SK-N-SH (cell line): ENCODE measurements at regions not wholly inside any gene's neighbourhood (a gene's known extent, or its start where the extent isn't known, plus 50 kb on each side); places are given as distances from the start of the nearest gene placed in this dataset.

Source experiments
- CTCF ChIP-seq: fragments of 200-600 bp; sonication (generic); IDR thresholded peaks from 2 replicates; pipeline ENCODE4 v1.6.1; 2017; ENCODE audit warnings: antibody characterized with exemption, mild to moderate bottlenecking, moderate library complexity
- EP300 ChIP-seq, 2 experiments: IDR thresholded peaks; 2 replicates each; pipeline versions ENCODE4 v1.4.0 to v1.6.1; 2012; ENCODE audit warnings: borderline replicate concordance in 1 of 2, low read depth in 1 of 2, low read length in 1 of 2
- EZH2phosphoT487 ChIP-seq: fragments of 200-600 bp; sonication (generic); IDR thresholded peaks from 2 replicates; pipeline ENCODE4 v1.6.1; 2017; ENCODE audit warnings: low read depth, mixed run types, mild to moderate bottlenecking, antibody characterized with exemption, moderate library complexity, borderline replicate concordance
- FOXJ3 ChIP-seq: sonication (generic); formaldehyde crosslinking; IDR thresholded peaks from 2 replicates; pipeline ENCODE4 v1.5.1; 2020; ENCODE audit warnings: mild to moderate bottlenecking, missing genetic modification reagents
- MXI1 ChIP-seq: IDR thresholded peaks from 2 replicates; pipeline ENCODE4 v1.6.1; 2012; ENCODE audit warnings: mild to moderate bottlenecking, low read depth, low read length, improper control_type of control experiment
- RCOR1 ChIP-seq: fragments of 150-350 bp; IDR thresholded peaks from 2 replicates; pipeline ENCODE4 v1.6.1; 2017; ENCODE audit warnings: antibody characterized with exemption, low read length
- SMC3 ChIP-seq: IDR thresholded peaks from 2 replicates; pipeline ENCODE4 v1.6.1; 2012; ENCODE audit warnings: low read depth, low read length, improper control_type of control experiment
- TAF1 ChIP-seq: IDR thresholded peaks from 2 replicates; pipeline ENCODE4 v1.6.1; 2012; ENCODE audit warnings: low read depth, mild to moderate bottlenecking, low read length, moderate library complexity, borderline replicate concordance
- YY1 ChIP-seq: IDR thresholded peaks from 2 replicates; pipeline ENCODE4 v1.4.0; 2012; ENCODE audit warnings: low read depth, mild to moderate bottlenecking
- TF ChIP-seq, protein P1 (sequence below): IDR thresholded peaks from 2 replicates; pipeline ENCODE4 v1.4.0; 2012; ENCODE audit warnings: low read depth, borderline replicate concordance
- TF ChIP-seq, protein P2 (sequence below): IDR thresholded peaks from 2 replicates; pipeline ENCODE4 v1.6.1; 2012; ENCODE audit warnings: mild to moderate bottlenecking, low read depth, low read length, moderate library complexity

GRCh38 chr1:239700667-239701066 is 314.3 kb downstream of the CHRM3 start:
- no peak for TF ChIP-seq TAF1
- TF ChIP-seq CTCF, result no peak
- no peak for TF ChIP-seq EP300 (IDR thresholded peaks at IDR 0.05; ENCODE audit: borderline replicate concordance in 1 of 2, low read depth in 1 of 2, low read length in 1 of 2)
- TF ChIP-seq, protein P1, sequence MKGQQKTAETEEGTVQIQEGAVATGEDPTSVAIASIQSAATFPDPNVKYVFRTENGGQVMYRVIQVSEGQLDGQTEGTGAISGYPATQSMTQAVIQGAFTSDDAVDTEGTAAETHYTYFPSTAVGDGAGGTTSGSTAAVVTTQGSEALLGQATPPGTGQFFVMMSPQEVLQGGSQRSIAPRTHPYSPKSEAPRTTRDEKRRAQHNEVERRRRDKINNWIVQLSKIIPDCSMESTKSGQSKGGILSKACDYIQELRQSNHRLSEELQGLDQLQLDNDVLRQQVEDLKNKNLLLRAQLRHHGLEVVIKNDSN, result no peak
- no peak for TF ChIP-seq SMC3
- no peak for TF ChIP-seq EZH2phosphoT487
- no peak for TF ChIP-seq YY1
- TF ChIP-seq FOXJ3, result no peak
- TF ChIP-seq, protein P2, sequence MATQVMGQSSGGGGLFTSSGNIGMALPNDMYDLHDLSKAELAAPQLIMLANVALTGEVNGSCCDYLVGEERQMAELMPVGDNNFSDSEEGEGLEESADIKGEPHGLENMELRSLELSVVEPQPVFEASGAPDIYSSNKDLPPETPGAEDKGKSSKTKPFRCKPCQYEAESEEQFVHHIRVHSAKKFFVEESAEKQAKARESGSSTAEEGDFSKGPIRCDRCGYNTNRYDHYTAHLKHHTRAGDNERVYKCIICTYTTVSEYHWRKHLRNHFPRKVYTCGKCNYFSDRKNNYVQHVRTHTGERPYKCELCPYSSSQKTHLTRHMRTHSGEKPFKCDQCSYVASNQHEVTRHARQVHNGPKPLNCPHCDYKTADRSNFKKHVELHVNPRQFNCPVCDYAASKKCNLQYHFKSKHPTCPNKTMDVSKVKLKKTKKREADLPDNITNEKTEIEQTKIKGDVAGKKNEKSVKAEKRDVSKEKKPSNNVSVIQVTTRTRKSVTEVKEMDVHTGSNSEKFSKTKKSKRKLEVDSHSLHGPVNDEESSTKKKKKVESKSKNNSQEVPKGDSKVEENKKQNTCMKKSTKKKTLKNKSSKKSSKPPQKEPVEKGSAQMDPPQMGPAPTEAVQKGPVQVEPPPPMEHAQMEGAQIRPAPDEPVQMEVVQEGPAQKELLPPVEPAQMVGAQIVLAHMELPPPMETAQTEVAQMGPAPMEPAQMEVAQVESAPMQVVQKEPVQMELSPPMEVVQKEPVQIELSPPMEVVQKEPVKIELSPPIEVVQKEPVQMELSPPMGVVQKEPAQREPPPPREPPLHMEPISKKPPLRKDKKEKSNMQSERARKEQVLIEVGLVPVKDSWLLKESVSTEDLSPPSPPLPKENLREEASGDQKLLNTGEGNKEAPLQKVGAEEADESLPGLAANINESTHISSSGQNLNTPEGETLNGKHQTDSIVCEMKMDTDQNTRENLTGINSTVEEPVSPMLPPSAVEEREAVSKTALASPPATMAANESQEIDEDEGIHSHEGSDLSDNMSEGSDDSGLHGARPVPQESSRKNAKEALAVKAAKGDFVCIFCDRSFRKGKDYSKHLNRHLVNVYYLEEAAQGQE, result no peak
- no peak for TF ChIP-seq RCOR1
- TF ChIP-seq MXI1, result no peak
